T-cell (primary cell): ENCODE measurements at regions not wholly inside any gene's neighbourhood (a gene's known extent, or its start where the extent isn't known, plus 50 kb on each side); places are given as distances from the start of the nearest gene placed in this dataset.

Experiments used
- ATAC-seq, 4 experiments: fragments of 200-7000 bp in 3 of 4; fragments of 150-1000 bp in 1 of 4; cut with Tn5 transposase; replicated peaks in 1 of 4; 1 replicate in 3 of 4; 2 replicates in 1 of 4; pipeline ENCODE4 v1.10.0; 2021; ENCODE audit warnings: moderate library complexity in 3 of 4, mild to moderate bottlenecking in 2 of 4, moderate number of reproducible peaks in 1 of 4
- CTCF ChIA-PET, 2 donors: fragments of 300-600 bp; sonication (Branson Sonifier 250); formaldehyde crosslinking; loops; one replicate each; lab custom pipeline; 2022; ENCODE audit warnings: antibody characterized with exemption in 2 of 2; lab: Charles Lee
- POLR2A ChIA-PET, 2 donors: fragments of 300-600 bp; sonication (Branson Sonifier 250); formaldehyde crosslinking; loops; one replicate each; lab custom pipeline; 2022; ENCODE audit warnings: antibody characterized with exemption in 2 of 2; lab: Charles Lee
- DNase-seq, 35 experiments: peaks; one replicate each; pipeline versions ENCODE4 v3.0.0 to v3.0.0-alpha.2; 2013 to 2023
- H3K27ac ChIP-seq: one replicate; pipeline ENCODE4 v1.5.1; 2013; ENCODE audit warnings: low read length
- H3K27me3 ChIP-seq, 2 experiments: replicated peaks in 1 of 2; 1 replicate in 1 of 2; 2 replicates in 1 of 2; pipeline versions ENCODE4 v1.6.1 to v1.7.0; 2013; ENCODE audit warnings: low read length in 1 of 2, mixed read lengths in 1 of 2; ENCODE audit not compliant: control insufficient read depth in 2 of 2, insufficient read depth in 2 of 2; ENCODE audit errors: extremely low read depth in 1 of 2
- H3K36me3 ChIP-seq, 2 donors: 1 replicate in 1 of 2; 2 replicates in 1 of 2; pipeline versions ENCODE4 v1.6.1 to v1.7.0; 2013; ENCODE audit warnings: low read length in 1 of 2; ENCODE audit not compliant: control insufficient read depth in 2 of 2, insufficient read depth in 1 of 2; ENCODE audit errors: extremely low read depth in 1 of 2
- H3K4me1 ChIP-seq, 2 experiments: 1 replicate in 1 of 2; 2 replicates in 1 of 2; pipeline versions ENCODE4 v1.6.1 to v1.7.0; 2013; ENCODE audit warnings: low read length in 2 of 2, mixed read lengths in 1 of 2; ENCODE audit not compliant: insufficient read depth in 2 of 2, control insufficient read depth in 1 of 2; ENCODE audit errors: extremely low read depth in 1 of 2
- H3K4me3 ChIP-seq, 2 donors: 1 replicate in 1 of 2; 2 replicates in 1 of 2; pipeline versions ENCODE4 v1.5.1 to v1.7.0; 2013; ENCODE audit warnings: mild to moderate bottlenecking in 2 of 2, low read length in 1 of 2, moderate library complexity in 1 of 2; ENCODE audit not compliant: control insufficient read depth in 1 of 2; ENCODE audit errors: extremely low read depth in 1 of 2
- H3K9me3 ChIP-seq: 2 replicates; pipeline ENCODE4 v1.7.0; 2013
- H3K27ac Mint-ChIP-seq, 2 donors: one replicate each; pipeline ENCODE4 v1.8.0; 2020 to 2021; ENCODE audit warnings: mild to moderate bottlenecking in 2 of 2, mixed read lengths in 2 of 2
- H3K27me3 Mint-ChIP-seq, 2 donors: one replicate each; pipeline ENCODE4 v1.8.0; 2021 to 2022; ENCODE audit warnings: mixed read lengths in 2 of 2
- H3K36me3 Mint-ChIP-seq: one replicate; pipeline ENCODE4 v1.8.0; 2021; ENCODE audit warnings: mixed read lengths
- H3K4me1 Mint-ChIP-seq, 3 donors: one replicate each; pipeline ENCODE4 v1.8.0; 2020 to 2022; ENCODE audit warnings: mixed read lengths in 3 of 3, mild to moderate bottlenecking in 1 of 3
- H3K4me3 Mint-ChIP-seq, 3 donors: one replicate each; pipeline ENCODE4 v1.8.0; 2020 to 2022; ENCODE audit warnings: mild to moderate bottlenecking in 3 of 3, mixed read lengths in 3 of 3, moderate library complexity in 3 of 3
- H3K9me3 Mint-ChIP-seq, 3 donors: one replicate each; pipeline ENCODE4 v1.8.0; 2020 to 2022; ENCODE audit warnings: mixed read lengths in 3 of 3
- WGBS: methylation state at CpG from one replicate; pipeline ENCODE4 v1.1.5; 2013; ENCODE audit warnings: missing lambda C conversion rate; ENCODE audit not compliant: insufficient coverage; 5-methylcytosine and 5-hydroxymethylcytosine counted together

- Mint-ChIP-seq H3K4me1 (no peaks in the 10 kb centered on the region), H3K36me3 (no peaks in the 10 kb centered on the region), H3K27me3 (no peaks in the 10 kb centered on the region), H3K27ac (no peak overlapping the region), H3K4me3 (no peak overlapping the region), H3K9me3 (peaks cover 13 to 39% (median 27%) of the 10 kb centered on the region in 3 donors)
- CTCF ChIA-PET, result no interaction called here
- no peaks in the 10 kb centered on the region for H3K27me3 ChIP-seq
- DNase-seq, result no peak
- peaks cover 2% of the 10 kb centered on the region for H3K9me3 ChIP-seq
- POLR2A ChIA-PET, result no interaction called here
- ATAC-seq, result no peak
- 100% methylated on average over 2 of the region's 4 CpGs for WGBS
- H3K4me1 ChIP-seq, result no peaks in the 10 kb centered on the region
- H3K36me3 ChIP-seq, result no peaks in the 10 kb centered on the region
- no peak overlapping the region for H3K4me3 ChIP-seq
- H3K27ac ChIP-seq, result no peak overlapping the region
These were observed 644.3 kb downstream of the CDH8 start for GRCh38 chr16:61391896-61392295.

- Mint-ChIP-seq H3K4me1 (no peaks in the 10 kb centered on the region), H3K27me3 (no peaks in the 10 kb centered on the region), H3K4me3 (no peak overlapping the region), H3K9me3 (peaks cover 13 to 45% (median 33%) of the 10 kb centered on the region in 3 donors), H3K36me3 (no peaks in the 10 kb centered on the region), H3K27ac (no peak overlapping the region)
- CTCF ChIA-PET, result no interaction called here
- Histone ChIP-seq H3K27me3 (no peaks in the 10 kb centered on the region), H3K27ac (no peak overlapping the region), H3K36me3 (no peaks in the 10 kb centered on the region), H3K4me1 (no peaks in the 10 kb centered on the region), H3K4me3 (no peak overlapping the region), H3K9me3 (peaks cover 2% of the 10 kb centered on the region)
- ATAC-seq (no peak), DNase-seq (no peak)
- WGBS, result no CpG with 5 or more reads among the region's 4 CpGs
- POLR2A ChIA-PET, result no interaction called here
These were observed 645.1 kb downstream of the CDH8 start for GRCh38 chr16:61390965-61391637.

DNA sequence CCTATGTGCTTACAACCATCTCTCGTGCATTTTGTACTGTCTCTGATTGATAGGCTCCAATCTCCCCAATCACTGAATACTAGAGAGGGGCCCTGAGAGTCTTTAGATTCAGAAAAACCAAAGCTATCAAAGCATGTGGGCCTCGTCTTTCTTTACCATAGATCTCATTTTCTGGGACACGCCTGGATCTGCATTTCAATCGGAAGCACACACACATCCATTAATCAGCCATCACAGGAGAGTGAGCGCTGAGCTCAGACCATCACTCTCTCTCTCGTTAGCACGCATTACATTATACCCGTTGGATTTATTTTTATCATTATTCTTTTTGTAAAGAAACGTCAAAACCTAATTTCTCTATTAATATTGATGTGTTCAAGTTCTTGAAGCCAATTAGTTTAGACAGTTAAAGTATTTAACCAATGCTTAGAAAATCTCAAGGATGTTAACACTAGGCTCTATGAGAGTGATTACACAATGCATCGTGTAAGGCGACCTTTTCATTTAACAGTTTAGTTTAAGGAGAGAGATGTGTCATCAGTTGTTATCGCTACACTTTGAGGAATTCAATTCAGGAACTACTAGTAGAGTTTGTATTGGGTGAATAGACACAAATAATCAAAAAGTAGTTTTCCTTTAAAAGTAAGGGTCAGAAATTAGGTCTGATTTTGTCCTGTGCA lies 650.7 kb downstream of the CDH8 start:
- peaks cover 19 to 60% (median 29%) of the 10 kb centered on the region in 3 donors for H3K9me3 Mint-ChIP-seq
- no peak overlapping the region for H3K4me3 Mint-ChIP-seq
- no peak overlapping the region for H3K4me3 ChIP-seq
- H3K9me3 ChIP-seq, result no peaks in the 10 kb centered on the region
- no peak for DNase-seq
- ChIA-PET POLR2A (no interaction called here), CTCF (no interaction called here)
- no peak overlapping the region for H3K27ac ChIP-seq
- no peaks in the 10 kb centered on the region for H3K36me3 Mint-ChIP-seq
- H3K27me3 Mint-ChIP-seq, result no peaks in the 10 kb centered on the region
- H3K27me3 ChIP-seq, result no peaks in the 10 kb centered on the region
- no peaks in the 10 kb centered on the region for H3K36me3 ChIP-seq
- no peak for ATAC-seq
- WGBS, result 92% methylated on average over 6 of the region's 12 CpGs
- H3K4me1 ChIP-seq, result no peaks in the 10 kb centered on the region
- no peaks in the 10 kb centered on the region for H3K4me1 Mint-ChIP-seq
- no peak overlapping the region for H3K27ac Mint-ChIP-seq

DNA sequence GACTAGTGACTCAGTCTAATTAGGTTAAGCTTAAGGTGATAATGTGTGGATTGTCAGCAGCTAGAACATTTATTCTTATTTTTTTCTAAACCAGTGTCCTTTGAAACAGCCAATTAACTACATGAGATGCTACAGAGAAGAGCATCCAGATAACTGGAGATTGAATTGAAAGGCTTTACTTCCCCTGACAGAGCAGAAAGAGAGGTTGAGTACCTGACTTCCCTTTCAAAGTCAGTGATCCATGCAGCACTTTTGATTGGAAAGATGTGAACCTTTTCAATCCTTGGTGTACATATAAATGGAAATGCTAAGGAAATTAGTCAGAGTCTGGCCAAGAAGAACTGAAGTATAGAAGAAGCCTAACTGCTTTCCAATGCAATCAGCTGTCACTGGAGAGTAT lies 653.8 kb downstream of the CDH8 start:
- Mint-ChIP-seq H3K4me1 (no peaks in the 10 kb centered on the region), H3K27me3 (no peaks in the 10 kb centered on the region), H3K36me3 (no peaks in the 10 kb centered on the region), H3K9me3 (peaks cover 21 to 66% (median 35%) of the 10 kb centered on the region in 3 donors), H3K27ac (no peak overlapping the region), H3K4me3 (no peak overlapping the region)
- H3K27ac ChIP-seq, result no peak overlapping the region
- POLR2A ChIA-PET, result no interaction called here
- ATAC-seq, result no peak
- no peak for DNase-seq
- H3K4me1 ChIP-seq, result no peaks in the 10 kb centered on the region
- H3K4me3 ChIP-seq, result no peak overlapping the region
- CTCF ChIA-PET, result no interaction called here
- H3K36me3 ChIP-seq, result no peaks in the 10 kb centered on the region
- no peaks in the 10 kb centered on the region for H3K9me3 ChIP-seq
- H3K27me3 ChIP-seq, result no peaks in the 10 kb centered on the region

DNA sequence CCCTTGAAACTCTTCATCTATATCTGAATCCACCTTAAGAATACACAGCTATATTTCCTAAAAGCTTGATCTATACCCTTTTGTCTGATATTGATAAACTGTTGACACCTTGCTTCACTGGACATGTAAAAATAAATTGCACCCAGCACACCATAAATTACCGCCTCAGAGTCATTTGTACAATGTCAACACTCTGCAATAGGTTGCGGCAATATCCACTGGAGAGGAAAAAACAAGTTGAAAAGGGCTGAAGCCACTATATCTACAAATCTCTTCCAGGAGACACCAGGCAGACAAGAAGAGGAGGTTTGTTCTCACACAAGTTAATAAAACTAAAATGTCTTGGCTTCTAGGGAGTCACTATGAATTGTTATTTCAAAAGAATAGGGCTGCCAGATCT lies 656.9 kb downstream of the CDH8 start:
- no CpG with 5 or more reads among the region's 2 CpGs for WGBS
- Histone ChIP-seq H3K27me3 (no peaks in the 10 kb centered on the region), H3K27ac (no peak overlapping the region), H3K4me1 (no peaks in the 10 kb centered on the region), H3K9me3 (no peaks in the 10 kb centered on the region), H3K36me3 (no peaks in the 10 kb centered on the region), H3K4me3 (no peak overlapping the region)
- DNase-seq (no peak), ATAC-seq (no peak)
- Mint-ChIP-seq H3K36me3 (no peaks in the 10 kb centered on the region), H3K4me3 (no peak overlapping the region), H3K27ac (no peak overlapping the region), H3K27me3 (no peaks in the 10 kb centered on the region), H3K4me1 (no peaks in the 10 kb centered on the region), H3K9me3 (peaks cover 20 to 57% (median 39%) of the 10 kb centered on the region in 3 donors)
- CTCF ChIA-PET, result no interaction called here
- POLR2A ChIA-PET, result no interaction called here

DNA sequence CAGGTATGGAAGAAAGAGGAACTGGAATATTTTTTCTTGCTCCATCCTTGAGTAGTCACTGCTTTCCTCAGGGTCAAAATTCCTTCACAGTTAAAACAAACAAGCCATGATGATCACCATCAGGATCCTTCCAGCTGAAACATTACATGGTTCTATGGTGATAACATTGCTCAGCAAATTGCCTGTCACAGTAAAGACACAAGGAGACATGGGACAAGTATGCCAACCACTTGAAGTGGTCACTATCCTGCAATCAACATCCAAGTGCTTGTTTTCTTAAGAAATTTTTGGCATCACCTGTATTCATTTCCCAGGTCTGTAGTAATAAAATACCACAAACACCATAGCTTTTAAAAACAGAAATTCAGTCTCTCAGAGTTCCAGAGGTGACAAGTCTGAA lies 662.2 kb downstream of the CDH8 start:
- H3K36me3 ChIP-seq, result no peaks in the 10 kb centered on the region
- ATAC-seq (no peak), DNase-seq (no peak)
- Mint-ChIP-seq H3K4me3 (no peak overlapping the region), H3K9me3 (peaks cover 15 to 33% (median 33%) of the 10 kb centered on the region in 3 donors), H3K27ac (no peak overlapping the region), H3K4me1 (no peaks in the 10 kb centered on the region), H3K27me3 (no peaks in the 10 kb centered on the region), H3K36me3 (no peaks in the 10 kb centered on the region)
- no peaks in the 10 kb centered on the region for H3K4me1 ChIP-seq
- H3K27ac ChIP-seq, result no peak overlapping the region
- no peaks in the 10 kb centered on the region for H3K9me3 ChIP-seq
- no peak overlapping the region for H3K4me3 ChIP-seq
- ChIA-PET CTCF (no interaction called here), POLR2A (no interaction called here)
- no peaks in the 10 kb centered on the region for H3K27me3 ChIP-seq
